Retinal pigment epithelial cell (primary cell): ENCODE measurements at regions not wholly inside any gene's neighbourhood (a gene's known extent, or its start where the extent isn't known, plus 50 kb on each side); places are given as distances from the start of the nearest gene placed in this dataset.

Experiments used
- DNase-seq: peaks from one replicate; pipeline ENCODE4 v3.0.0-alpha.2; 2010; ENCODE audit warnings: low read depth
- H3K4me3 ChIP-seq: 2 replicates; pipeline ENCODE4 v1.5.1; 2011; ENCODE audit warnings: mild to moderate bottlenecking, low read length, control low read depth, moderate library complexity
- TF ChIP-seq, protein P1 (sequence below): conservative IDR thresholded peaks from 2 replicates; pipeline ENCODE4 v1.5.1; 2011; ENCODE audit warnings: low read depth, low read length, control low read depth, inconsistent platforms

DNA sequence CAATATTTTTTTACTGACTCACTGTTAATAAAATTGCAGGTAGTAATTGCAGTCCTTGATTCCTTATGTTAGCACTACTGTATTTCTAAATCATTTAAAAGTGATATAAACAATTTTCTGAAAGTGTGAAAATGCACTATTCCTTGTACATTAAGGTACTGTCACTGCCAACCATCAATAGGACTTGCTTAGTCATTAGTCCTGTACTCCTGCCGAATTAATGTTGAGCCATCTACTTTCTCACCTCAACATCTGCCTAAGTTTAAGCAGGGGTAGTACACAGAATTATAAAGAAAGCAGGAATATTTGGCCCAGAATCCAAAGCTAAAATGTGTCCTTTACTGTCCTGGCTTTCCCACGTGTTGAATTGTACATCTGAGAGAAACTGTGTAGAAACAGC, 87.0 kb upstream of the TRPC3 start:
- no peak for DNase-seq

DNA sequence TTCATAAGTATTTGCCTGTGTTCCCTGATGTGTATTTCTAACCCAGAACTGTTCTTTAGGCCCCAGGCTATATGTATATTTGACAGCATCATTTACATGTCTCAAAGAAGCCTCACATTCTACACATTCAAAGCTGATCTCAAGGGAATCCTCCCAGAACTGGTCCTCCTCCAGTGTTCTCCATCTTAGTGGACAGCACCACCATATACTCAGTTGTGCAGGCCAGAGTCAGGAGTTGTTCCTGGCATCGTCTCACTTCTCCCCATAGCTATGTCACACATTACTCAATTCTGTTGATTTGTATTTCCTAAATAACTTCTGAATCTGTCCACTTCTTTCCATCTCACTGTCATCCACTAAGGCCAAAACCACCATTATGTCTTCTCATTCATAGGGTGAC, 82.8 kb upstream of the TRPC3 start:
- DNase-seq: no peak
- no peak overlapping the region for H3K4me3 ChIP-seq
- TF ChIP-seq, protein P1, sequence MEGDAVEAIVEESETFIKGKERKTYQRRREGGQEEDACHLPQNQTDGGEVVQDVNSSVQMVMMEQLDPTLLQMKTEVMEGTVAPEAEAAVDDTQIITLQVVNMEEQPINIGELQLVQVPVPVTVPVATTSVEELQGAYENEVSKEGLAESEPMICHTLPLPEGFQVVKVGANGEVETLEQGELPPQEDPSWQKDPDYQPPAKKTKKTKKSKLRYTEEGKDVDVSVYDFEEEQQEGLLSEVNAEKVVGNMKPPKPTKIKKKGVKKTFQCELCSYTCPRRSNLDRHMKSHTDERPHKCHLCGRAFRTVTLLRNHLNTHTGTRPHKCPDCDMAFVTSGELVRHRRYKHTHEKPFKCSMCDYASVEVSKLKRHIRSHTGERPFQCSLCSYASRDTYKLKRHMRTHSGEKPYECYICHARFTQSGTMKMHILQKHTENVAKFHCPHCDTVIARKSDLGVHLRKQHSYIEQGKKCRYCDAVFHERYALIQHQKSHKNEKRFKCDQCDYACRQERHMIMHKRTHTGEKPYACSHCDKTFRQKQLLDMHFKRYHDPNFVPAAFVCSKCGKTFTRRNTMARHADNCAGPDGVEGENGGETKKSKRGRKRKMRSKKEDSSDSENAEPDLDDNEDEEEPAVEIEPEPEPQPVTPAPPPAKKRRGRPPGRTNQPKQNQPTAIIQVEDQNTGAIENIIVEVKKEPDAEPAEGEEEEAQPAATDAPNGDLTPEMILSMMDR: no peak

More for the DNA sequence above, 87.0 kb upstream of the TRPC3 start:
- TF ChIP-seq, protein P1: no peak
- H3K4me3 ChIP-seq: no peak overlapping the region

DNA sequence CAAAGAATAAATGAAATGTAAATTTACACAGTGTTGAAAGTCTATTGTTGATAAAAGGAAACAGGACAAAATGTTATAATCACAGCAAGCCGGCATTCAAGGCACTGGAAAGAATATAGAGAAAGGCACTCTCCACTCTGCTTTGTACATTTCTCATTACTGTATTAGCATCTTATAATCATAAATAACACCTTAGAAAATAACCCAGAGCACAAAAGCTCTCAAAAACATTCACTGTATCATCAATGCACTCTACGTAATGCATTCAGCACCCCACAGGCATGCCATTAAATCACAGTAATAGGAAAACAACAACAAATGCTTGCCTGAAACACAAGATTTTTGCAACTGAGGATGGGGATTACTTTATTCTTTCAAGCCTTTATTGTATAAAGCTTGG, 75.3 kb upstream of the TRPC3 start:
- DNase-seq: no peak

DNA sequence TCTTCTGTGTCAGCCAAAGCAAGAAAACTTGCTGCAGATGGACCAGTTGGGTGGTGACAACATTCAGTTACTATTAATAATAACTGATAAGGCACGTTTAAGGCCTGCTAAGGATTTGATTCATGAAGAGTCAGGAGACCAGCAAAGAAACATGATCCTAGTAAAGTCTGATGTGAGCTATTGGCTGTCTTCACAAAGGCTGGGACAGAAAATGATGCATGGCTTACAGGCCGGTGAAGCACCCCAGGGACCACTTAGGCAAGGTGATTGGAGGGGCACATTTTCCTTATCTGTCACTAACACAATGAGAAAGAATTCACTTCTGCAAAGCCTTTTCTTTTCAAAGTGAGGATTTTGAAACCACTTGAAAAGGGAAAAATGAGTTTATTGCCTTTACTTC, 65.4 kb upstream of the TRPC3 start:
- TF ChIP-seq, protein P1: no peak
- DNase-seq: no peak
- no peak overlapping the region for H3K4me3 ChIP-seq

More for the DNA sequence above, 75.3 kb upstream of the TRPC3 start:
- no peak overlapping the region for H3K4me3 ChIP-seq
- TF ChIP-seq, protein P1: no peak

DNA sequence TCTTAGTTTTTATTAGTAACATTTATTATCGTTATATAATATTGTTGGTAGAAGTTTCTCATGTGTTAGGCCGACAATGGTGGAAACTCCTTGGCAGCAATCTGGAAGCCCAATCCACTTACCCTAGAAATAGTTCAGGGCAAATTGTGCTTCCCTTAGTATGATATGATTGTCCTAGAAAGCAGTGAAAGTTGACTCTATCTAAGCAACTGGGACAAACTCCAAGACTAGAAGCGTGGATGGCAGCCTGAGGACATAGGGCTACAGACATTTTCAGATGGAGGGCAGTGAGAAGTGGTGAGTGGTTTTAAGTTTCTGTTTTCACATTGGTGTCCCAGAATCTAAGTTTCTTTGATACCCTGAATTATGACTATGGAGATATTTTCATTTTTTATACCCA, 63.3 kb upstream of the TRPC3 start:
- TF ChIP-seq, protein P1: no peak
- no peak overlapping the region for H3K4me3 ChIP-seq
- DNase-seq: no peak

DNA sequence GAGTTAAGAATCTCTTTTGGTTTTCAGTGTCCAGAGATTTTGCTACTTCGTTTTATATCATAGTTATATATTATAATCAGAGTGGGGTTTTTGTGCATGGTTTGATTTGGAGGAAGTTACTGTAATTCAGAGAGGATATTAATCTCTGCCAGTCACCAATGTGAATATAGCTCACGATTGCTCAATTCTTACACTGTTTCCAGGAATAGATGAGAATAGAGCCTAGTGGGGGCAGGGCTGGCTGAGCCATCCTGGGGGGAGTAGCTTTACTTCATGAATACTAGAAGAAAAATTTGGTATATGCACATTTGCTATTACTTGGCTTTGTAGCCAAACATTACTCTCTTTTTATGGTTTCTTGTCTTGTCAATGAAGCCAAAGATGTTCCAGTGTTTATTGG, 60.9 kb upstream of the TRPC3 start:
- H3K4me3 ChIP-seq: no peak overlapping the region
- no peak for DNase-seq
- TF ChIP-seq, protein P1: no peak

DNA sequence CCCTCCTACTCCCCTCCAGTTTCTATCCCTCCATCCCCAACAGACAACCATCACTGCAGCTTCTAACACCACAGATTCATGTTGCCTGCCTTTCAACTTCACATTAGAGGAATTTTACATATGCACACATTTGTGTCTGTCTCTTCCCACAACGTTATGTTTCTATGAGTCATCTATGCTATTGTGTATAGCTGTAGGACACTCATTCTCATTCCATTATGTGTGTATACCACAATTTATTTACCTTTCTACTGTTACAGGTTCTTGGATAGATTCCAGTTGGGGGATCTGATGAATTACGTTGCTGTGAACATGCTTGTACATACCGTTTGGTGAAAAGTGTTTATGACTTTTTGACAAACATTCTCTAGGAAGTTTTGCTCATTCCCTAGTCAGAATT, 58.8 kb upstream of the TRPC3 start:
- DNase-seq: no peak
- no peak overlapping the region for H3K4me3 ChIP-seq
- TF ChIP-seq, protein P1: no peak
